ENCODE measurements at regions not wholly inside any gene's neighbourhood (a gene's known extent, or its start where the extent isn't known, plus 50 kb on each side); places are given as distances from the start of the nearest gene placed in this dataset.

DNA sequence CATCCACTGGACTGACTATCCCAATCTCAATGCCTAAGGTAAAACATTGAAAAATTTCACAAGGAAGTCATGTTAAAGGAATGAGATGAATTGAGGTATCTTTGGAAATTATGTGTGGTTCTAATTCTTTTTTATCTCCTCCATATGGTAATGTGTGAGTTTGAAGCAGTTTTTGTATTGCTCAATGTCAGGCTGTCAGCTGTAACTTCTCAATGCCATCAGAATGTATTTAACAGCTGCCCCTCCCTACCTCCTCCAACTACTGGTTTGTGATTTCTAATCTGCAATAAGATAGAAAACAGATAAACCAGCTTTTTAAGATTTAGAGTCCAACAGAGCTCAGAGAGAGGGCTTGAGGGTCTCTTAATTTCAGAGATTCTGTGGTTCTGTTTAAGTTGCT is 1005.8 kb upstream of the ADGRB3 start:
- H3K9me3 ChIP-seq = no peaks in the 10 kb centered on the region
- no peak for DNase-seq (ENCODE audit: low spot score)
- H3K27ac ChIP-seq = no peak overlapping the region
- no peak for TF ChIP-seq POLR2AphosphoS5 (IDR thresholded peaks at IDR 0.05)
- TF ChIP-seq, protein P1, sequence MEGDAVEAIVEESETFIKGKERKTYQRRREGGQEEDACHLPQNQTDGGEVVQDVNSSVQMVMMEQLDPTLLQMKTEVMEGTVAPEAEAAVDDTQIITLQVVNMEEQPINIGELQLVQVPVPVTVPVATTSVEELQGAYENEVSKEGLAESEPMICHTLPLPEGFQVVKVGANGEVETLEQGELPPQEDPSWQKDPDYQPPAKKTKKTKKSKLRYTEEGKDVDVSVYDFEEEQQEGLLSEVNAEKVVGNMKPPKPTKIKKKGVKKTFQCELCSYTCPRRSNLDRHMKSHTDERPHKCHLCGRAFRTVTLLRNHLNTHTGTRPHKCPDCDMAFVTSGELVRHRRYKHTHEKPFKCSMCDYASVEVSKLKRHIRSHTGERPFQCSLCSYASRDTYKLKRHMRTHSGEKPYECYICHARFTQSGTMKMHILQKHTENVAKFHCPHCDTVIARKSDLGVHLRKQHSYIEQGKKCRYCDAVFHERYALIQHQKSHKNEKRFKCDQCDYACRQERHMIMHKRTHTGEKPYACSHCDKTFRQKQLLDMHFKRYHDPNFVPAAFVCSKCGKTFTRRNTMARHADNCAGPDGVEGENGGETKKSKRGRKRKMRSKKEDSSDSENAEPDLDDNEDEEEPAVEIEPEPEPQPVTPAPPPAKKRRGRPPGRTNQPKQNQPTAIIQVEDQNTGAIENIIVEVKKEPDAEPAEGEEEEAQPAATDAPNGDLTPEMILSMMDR (IDR thresholded peaks at IDR 0.05) = no peak
- H3K27me3 ChIP-seq (replicated peaks; ENCODE audit: insufficient read depth) = no peaks in the 10 kb centered on the region
- intact Hi-C loops (cut with DNase I) = no loop called here
- H3K4me3 ChIP-seq = no peak overlapping the region
- no peaks in the 10 kb centered on the region for H3K4me1 ChIP-seq (replicated peaks)
- H3K36me3 ChIP-seq = no peaks in the 10 kb centered on the region

DNA sequence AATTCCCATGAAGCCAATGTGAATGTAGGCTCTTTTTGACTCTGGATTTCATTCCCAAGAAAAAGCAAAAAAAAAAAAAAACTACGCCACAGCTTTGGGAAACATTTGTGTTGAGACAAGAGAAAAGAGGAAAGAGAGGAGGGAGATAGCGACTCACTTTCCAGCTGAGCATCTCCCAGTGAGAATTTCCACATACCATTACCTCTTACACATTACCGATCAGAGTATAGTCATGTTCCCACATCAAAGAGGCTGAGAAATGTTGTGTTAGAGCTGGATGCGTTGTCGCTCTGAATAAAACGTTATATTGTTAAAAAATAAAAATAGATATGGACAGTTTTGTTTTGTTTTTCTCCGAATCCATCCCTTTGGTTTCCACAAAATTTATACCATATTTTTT is 1019.3 kb upstream of the ADGRB3 start:
- 82% methylated on average over 7 of the region's 7 CpGs for WGBS
- Histone ChIP-seq H3K9me3 (no peaks in the 10 kb centered on the region), H3K36me3 (no peaks in the 10 kb centered on the region), H3K4me3 (no peak overlapping the region), H3K27me3 (replicated peaks; ENCODE audit: insufficient read depth) (no peaks in the 10 kb centered on the region), H3K27ac (no peak overlapping the region), H3K4me1 (replicated peaks) (no peaks in the 10 kb centered on the region)
- intact Hi-C loops (cut with DNase I) = no loop called here
- no peak for TF ChIP-seq POLR2A (IDR thresholded peaks at IDR 0.05)
- no peak for TF ChIP-seq POLR2AphosphoS5 (IDR thresholded peaks at IDR 0.05)
- TF ChIP-seq, protein P1 (IDR thresholded peaks at IDR 0.05) = no peak
- no peak for DNase-seq (ENCODE audit: low spot score)

DNA sequence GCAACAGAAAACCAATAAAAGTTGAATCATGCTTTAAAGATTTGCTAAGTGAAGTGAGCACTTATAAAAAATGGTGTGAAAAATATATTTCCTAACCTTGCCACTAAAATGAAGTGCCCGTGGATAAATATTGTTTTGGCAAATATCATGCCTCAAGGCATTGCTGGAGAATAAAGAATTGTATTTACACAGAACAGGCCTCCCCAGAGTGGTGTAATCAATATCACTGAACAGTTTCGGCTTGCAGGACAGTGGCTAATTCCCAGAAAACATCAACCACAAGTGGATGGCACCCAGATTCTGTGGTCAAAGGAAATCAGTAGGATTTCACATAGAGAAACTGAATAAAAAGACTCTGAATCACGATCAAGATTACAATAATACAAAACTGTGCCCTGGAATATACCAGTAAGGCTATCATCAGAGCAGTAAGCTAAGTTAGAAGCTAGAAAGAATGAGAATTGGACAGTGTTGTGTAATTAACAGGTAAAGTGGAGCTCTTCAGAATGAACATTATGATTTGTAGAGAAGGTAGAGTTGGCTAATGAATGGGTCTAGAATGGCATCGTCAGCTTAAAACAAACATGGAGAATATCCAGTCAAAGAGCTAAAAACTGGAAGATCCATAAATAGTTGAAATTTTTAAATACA is 1026.9 kb upstream of the ADGRB3 start:
- Histone ChIP-seq H3K4me3 (no peak overlapping the region), H3K4me1 (replicated peaks) (no peaks in the 10 kb centered on the region), H3K27me3 (replicated peaks; ENCODE audit: insufficient read depth) (no peaks in the 10 kb centered on the region), H3K36me3 (no peaks in the 10 kb centered on the region), H3K27ac (no peak overlapping the region), H3K9me3 (no peaks in the 10 kb centered on the region)
- no peak for TF ChIP-seq POLR2AphosphoS5 (IDR thresholded peaks at IDR 0.05)
- TF ChIP-seq, protein P1 (IDR thresholded peaks at IDR 0.05) = no peak
- TF ChIP-seq POLR2A (IDR thresholded peaks at IDR 0.05) = no peak
- 61% methylated on average over 4 of the region's 4 CpGs for WGBS
- intact Hi-C loops (cut with DNase I) = no loop called here
- no peak for DNase-seq (ENCODE audit: low spot score)

DNA sequence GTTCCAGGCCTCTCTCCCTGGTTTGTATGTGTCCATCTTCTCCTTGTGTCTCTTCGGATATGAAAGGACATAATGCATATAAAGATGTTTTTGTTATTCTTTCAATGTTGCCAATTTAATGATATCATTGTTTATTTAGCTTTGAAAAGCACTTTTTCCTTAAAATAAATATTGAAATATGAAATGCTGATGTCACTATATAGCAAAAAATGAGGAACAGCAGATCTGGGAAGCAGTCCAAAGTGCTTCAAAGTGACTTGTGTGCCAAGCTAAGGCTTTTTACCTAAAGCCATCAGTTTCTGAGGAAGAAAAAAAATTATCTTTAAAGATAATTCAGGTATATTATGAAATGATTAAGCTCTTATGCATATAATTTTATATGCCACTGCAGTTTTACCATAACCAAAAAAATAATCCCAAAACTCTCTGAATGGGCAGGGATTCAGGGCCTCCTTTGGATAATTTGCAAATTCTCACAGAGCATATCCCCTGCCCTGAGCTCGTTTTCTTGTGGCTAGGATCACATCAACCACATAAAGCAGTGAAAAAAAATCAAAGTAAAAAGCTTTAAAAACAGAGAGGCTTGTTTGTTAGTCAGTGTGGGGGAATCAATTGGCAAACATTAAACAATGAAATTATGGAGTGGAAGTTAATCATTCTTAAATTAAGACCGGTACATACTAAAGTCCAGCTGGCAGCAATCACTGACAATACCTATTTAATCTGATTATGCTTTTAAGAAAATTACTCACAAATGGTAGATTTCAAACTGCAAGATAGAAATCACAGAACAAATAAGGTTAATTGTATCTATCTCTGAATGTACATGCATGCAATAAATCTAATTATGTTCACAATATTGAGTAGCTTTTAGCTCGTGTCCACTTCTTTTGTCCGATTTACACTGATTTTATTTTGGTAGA is 1027.9 kb upstream of the ADGRB3 start:
- 19% methylated on average over 5 of the region's 5 CpGs for WGBS
- Histone ChIP-seq H3K27me3 (replicated peaks; ENCODE audit: insufficient read depth) (no peaks in the 10 kb centered on the region), H3K27ac (no peak overlapping the region), H3K36me3 (no peaks in the 10 kb centered on the region), H3K4me1 (replicated peaks) (no peaks in the 10 kb centered on the region), H3K9me3 (no peaks in the 10 kb centered on the region), H3K4me3 (no peak overlapping the region)
- DNase-seq (ENCODE audit: low spot score) = no peak
- intact Hi-C loops (cut with DNase I) = no loop called here
- TF ChIP-seq, protein P1 (IDR thresholded peaks at IDR 0.05) = no peak
- TF ChIP-seq POLR2A (IDR thresholded peaks at IDR 0.05) (no peak), POLR2AphosphoS5 (IDR thresholded peaks at IDR 0.05) (no peak)

Measured in prostate gland (tissue), 2 donors.